Endothelial cell of umbilical vein (primary cell): ENCODE measurements at regions not wholly inside any gene's neighbourhood (a gene's known extent, or its start where the extent isn't known, plus 50 kb on each side); places are given as distances from the start of the nearest gene placed in this dataset.

ENCODE experiments used
- BruUV-seq: library from RNA; stranded (reverse); fragments of 400-500 nt; replicated peaks from 2 replicates; lab custom pipeline; 2021; lab: Mats Ljungman, UMichigan
- CTCF ChIA-PET: fragments of 300-600, 350-600 bp; sonication (Branson Sonifier 250); formaldehyde crosslinking; loops from one replicate; lab custom pipeline; 2021; ENCODE audit warnings: antibody characterized with exemption, inconsistent platforms; lab: Charles Lee
- POLR2A ChIA-PET: fragments of 300-600, 350-600 bp; sonication (Branson Sonifier 250); formaldehyde crosslinking; loops from one replicate; lab custom pipeline; 2021; ENCODE audit warnings: antibody characterized with exemption, inconsistent platforms; lab: Charles Lee
- DNase-seq: peaks from one replicate; pipeline ENCODE4 v3.0.0-alpha.2; 2011; ENCODE audit warnings: low read depth, low spot score
- FAIRE-seq: peaks from 2 replicates; lab custom pipeline; 2011; peaks lifted over from hg19 to GRCh38; lab: Jason Lieb, UNC
- H2AFZ ChIP-seq: 2 replicates; pipeline ENCODE4 v1.6.0; 2012; ENCODE audit warnings: low read depth, low read length, control low read depth, inconsistent platforms
- H3K27ac ChIP-seq: 2 replicates; pipeline ENCODE4 v1.5.1; 2011; ENCODE audit warnings: low read depth, mild to moderate bottlenecking, control low read depth, low read length, moderate library complexity; ENCODE audit not compliant: insufficient read depth
- H3K27me3 ChIP-seq, 2 experiments: 2 replicates each; pipeline versions ENCODE4 v1.6.0 to v1.6.1; 2011; ENCODE audit warnings: low read length in 2 of 2, mixed read lengths in 1 of 2; ENCODE audit not compliant: control insufficient read depth in 2 of 2, insufficient read depth in 2 of 2
- H3K36me3 ChIP-seq, 2 experiments: 2 replicates in 1 of 2; 3 replicates in 1 of 2; pipeline ENCODE4 v1.5.1; 2011; ENCODE audit warnings: low read length in 2 of 2, mild to moderate bottlenecking in 1 of 2, moderate library complexity in 1 of 2; ENCODE audit not compliant: control insufficient read depth in 2 of 2, insufficient read depth in 2 of 2; ENCODE audit errors: extremely low read depth in 1 of 2
- H3K4me1 ChIP-seq: 3 replicates; pipeline ENCODE4 v1.5.1; 2011; ENCODE audit warnings: mild to moderate bottlenecking, low read length; ENCODE audit not compliant: control insufficient read depth, insufficient read depth; ENCODE audit errors: extremely low read depth
- H3K4me2 ChIP-seq: 2 replicates; pipeline ENCODE4 v1.6.1; 2011; ENCODE audit warnings: low read length, control low read depth, mixed read lengths; ENCODE audit not compliant: insufficient read depth
- H3K4me3 ChIP-seq, 3 experiments: fragments of 200-600 bp in 1 of 3; sonication (generic), shearing (Covaris generic) in 1 of 3; replicated peaks in 1 of 3; 2 replicates each; pipeline ENCODE4 v1.5.1; 2011 to 2016; ENCODE audit warnings: control low read depth in 3 of 3, low read length in 3 of 3, mild to moderate bottlenecking in 2 of 3, inconsistent platforms in 1 of 3, low read depth in 1 of 3, moderate library complexity in 1 of 3; ENCODE audit not compliant: insufficient read depth in 1 of 3
- H3K79me2 ChIP-seq: 2 replicates; pipeline ENCODE4 v1.6.0; 2012; ENCODE audit warnings: low read length, inconsistent platforms; ENCODE audit not compliant: control insufficient read depth, insufficient read depth
- H3K9ac ChIP-seq: replicated peaks from 2 replicates; pipeline ENCODE3; 2011; ENCODE audit warnings: low read length, control low read depth; ENCODE audit not compliant: insufficient read depth; ENCODE audit errors: extremely low read depth
- H3K9me1 ChIP-seq: replicated peaks from 3 replicates; pipeline ENCODE4 v1.6.0; 2011; ENCODE audit warnings: mild to moderate bottlenecking, low read length; ENCODE audit not compliant: control insufficient read depth, insufficient read depth; ENCODE audit errors: extremely low read depth
- H3K9me3 ChIP-seq: replicated peaks from 2 replicates; pipeline ENCODE4 v1.5.1; 2012; ENCODE audit warnings: low read length, inconsistent platforms; ENCODE audit not compliant: control insufficient read depth, insufficient read depth
- H4K20me1 ChIP-seq: replicated peaks from 2 replicates; pipeline ENCODE3; 2011; ENCODE audit warnings: mild to moderate bottlenecking, low read length; ENCODE audit not compliant: control insufficient read depth, insufficient read depth; ENCODE audit errors: extremely low read depth
- CTCF ChIP-seq, 2 donors: IDR thresholded peaks; 1 replicate in 1 of 2; 2 replicates in 1 of 2; pipeline ENCODE4 v1.5.1; 2011; ENCODE audit warnings: low read length in 2 of 2, mild to moderate bottlenecking in 2 of 2, moderate library complexity in 2 of 2, control low read depth in 1 of 2, inconsistent platforms in 1 of 2, low read depth in 1 of 2; ENCODE audit not compliant: insufficient read depth in 1 of 2; ENCODE audit errors: extremely low read depth in 1 of 2
- EZH2 ChIP-seq: IDR thresholded peaks from 2 replicates; pipeline ENCODE4 v1.6.1; 2012; ENCODE audit warnings: borderline replicate concordance, low read depth, mild to moderate bottlenecking, moderate library complexity, low read length, inconsistent platforms; ENCODE audit not compliant: severe bottlenecking
- FOS ChIP-seq: IDR thresholded peaks from 2 replicates; pipeline ENCODE4 v1.6.1; 2011; ENCODE audit warnings: mild to moderate bottlenecking, low read length, moderate library complexity, borderline replicate concordance; ENCODE audit not compliant: insufficient read depth
- GATA2 ChIP-seq: IDR thresholded peaks from 2 replicates; pipeline ENCODE4 v1.7.0; 2011; ENCODE audit warnings: low read depth, mild to moderate bottlenecking, moderate library complexity, mixed read lengths, low read length; ENCODE audit not compliant: insufficient read length, insufficient read depth
- JUN ChIP-seq: IDR thresholded peaks from 2 replicates; pipeline ENCODE4 v1.6.1; 2011; ENCODE audit warnings: borderline replicate concordance, low read depth; ENCODE audit not compliant: insufficient read length, insufficient read depth
- MAX ChIP-seq: IDR thresholded peaks from 2 replicates; pipeline ENCODE4 v1.6.1; 2011; ENCODE audit not compliant: insufficient read depth, insufficient read length
- MYC ChIP-seq: IDR thresholded peaks from one replicate; pipeline ENCODE4 v1.6.1; 2011; ENCODE audit warnings: mild to moderate bottlenecking, low read depth, low read length
- POLR2A ChIP-seq: IDR thresholded peaks from 2 replicates; pipeline ENCODE4 v1.6.1; 2012; ENCODE audit warnings: low read depth, mild to moderate bottlenecking, control low read depth, low read length
- POLR2AphosphoS5 ChIP-seq: IDR thresholded peaks from 2 replicates; pipeline ENCODE4 v1.6.1; 2012; ENCODE audit warnings: low read depth, mild to moderate bottlenecking, control low read depth, low read length, moderate library complexity; ENCODE audit not compliant: insufficient read depth
- dilution Hi-C: fragments of 300-500 bp; cut with MboI; formaldehyde crosslinking; loops from one replicate; pipeline ENCODE4 v1.15.0; 2019; ENCODE audit warnings: low sequenced_read_pairs; ENCODE audit not compliant: extremely low pct_ligation_motif_present
- intact Hi-C: fragments of 100-400 bp; cut with micrococcal nuclease; formaldehyde crosslinking; loops from one replicate; pipeline ENCODE4 v1.10.0; 2022

DNA sequence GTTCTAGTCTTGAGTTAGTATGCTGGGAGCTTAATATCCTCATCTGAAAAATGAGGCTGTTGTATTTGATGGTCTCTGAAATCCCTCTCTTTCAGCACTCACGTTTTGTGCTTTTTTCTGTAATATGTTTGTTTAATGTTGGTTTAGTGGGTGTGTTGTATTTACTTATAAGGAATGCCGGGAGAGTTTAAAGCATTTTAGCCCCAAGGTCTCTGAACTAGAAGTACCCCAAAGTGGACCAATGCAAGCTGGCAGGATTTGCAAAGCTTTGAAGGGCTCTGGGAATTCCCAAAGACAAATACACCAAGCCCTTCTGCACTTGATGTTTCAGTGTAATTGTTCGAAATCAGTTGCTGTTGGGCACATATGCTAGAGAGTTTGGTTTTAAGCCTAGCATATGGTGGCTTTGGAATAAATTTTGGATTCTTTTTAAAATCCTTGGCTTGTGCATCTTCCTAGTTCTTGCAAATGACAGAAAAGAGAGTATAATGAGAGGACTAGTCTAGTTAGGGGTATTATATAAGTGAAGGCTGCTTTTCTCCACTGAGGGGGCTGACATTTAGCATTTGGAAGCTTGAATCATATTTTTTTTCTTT lies 371.4 kb upstream of the BOD1L1 start:
- no peak overlapping the region for H3K4me3 ChIP-seq
- DNase-seq (no peak), FAIRE-seq (no peak)
- dilution Hi-C loops: no loop called here
- H3K4me1 ChIP-seq: no peaks in the 10 kb centered on the region
- ChIA-PET POLR2A (no interaction called here), CTCF (no interaction called here)
- no peak overlapping the region for H3K9ac ChIP-seq
- H3K36me3 ChIP-seq: no peaks in the 10 kb centered on the region
- H3K79me2 ChIP-seq: no peaks in the 10 kb centered on the region
- BruUV-seq: no TSS peak
- H3K9me1 ChIP-seq: no peaks in the 10 kb centered on the region
- TF ChIP-seq MAX (no peak), MYC (no peak), POLR2AphosphoS5 (no peak), EZH2 (no peak), FOS (no peak), JUN (no peak), POLR2A (no peak), CTCF (IDR thresholded peaks at IDR 0.05; ENCODE audit: extremely low read depth in 1 of 2, insufficient read depth in 1 of 2, low read depth in 1 of 2, low read length in 2 of 2) (no peak), GATA2 (no peak)
- no peak overlapping the region for H2AFZ ChIP-seq
- H3K9me3 ChIP-seq: no peaks in the 10 kb centered on the region
- no peaks in the 10 kb centered on the region for H3K27me3 ChIP-seq
- H4K20me1 ChIP-seq: no peaks in the 10 kb centered on the region
- H3K4me2 ChIP-seq: no peak overlapping the region
- intact Hi-C loops: no loop called here
- H3K27ac ChIP-seq: no peak overlapping the region
